ENCODE measurements at regions not wholly inside any gene's neighbourhood (a gene's known extent, or its start where the extent isn't known, plus 50 kb on each side); places are given as distances from the start of the nearest gene placed in this dataset.

DNA sequence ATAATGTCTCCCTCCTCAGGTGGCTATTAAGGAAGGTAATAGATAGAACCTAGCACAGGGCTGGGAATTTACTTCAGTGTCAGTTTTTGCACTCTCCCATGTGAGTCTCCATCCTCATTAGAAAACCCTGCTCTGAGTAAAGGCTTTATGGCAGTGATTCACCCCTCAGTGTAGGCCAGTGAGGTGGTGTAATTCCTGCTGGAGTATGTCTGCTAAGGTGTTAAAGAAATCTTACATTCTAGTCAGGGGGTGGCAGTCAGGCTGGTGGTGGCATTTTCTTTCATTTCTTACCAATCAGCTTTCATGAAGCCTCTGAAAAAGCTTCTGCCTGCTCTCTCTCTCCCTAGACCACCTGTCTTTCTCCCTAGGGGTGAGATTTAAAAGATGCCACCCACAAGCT is 138.8 kb upstream of the CCL2 start:
- Histone ChIP-seq H3K9ac (ENCODE audit: low read depth in 1 of 2, low read length in 2 of 2) (no peak overlapping the region), H3K9me3 (ENCODE audit: control insufficient read depth in 4 of 4, low read length in 3 of 4) (no peaks in the 10 kb centered on the region), H3K4me1 (ENCODE audit: control insufficient read depth in 4 of 4, insufficient read depth in 4 of 4, low read length in 3 of 4) (no peaks in the 10 kb centered on the region)

DNA sequence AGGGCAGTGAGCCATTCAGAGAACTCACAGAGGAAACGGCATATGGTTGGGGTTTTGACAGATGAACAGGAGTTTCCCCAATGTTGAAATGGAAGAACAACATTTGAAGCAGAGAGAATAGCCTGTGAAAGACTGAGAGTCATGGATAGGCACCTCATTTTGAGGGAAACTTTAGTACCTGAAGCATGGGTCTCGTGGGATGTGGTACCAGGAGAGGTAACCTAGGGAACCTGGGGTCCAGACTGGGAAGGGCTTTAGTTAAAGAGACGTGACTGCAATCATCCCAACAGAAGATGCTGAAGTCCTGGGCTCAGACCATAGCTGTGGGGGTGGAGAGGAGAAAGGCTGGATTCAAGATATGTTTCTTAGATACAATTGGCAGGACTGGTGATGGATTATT is 137.8 kb upstream of the CCL2 start:
- no peaks in the 10 kb centered on the region for H3K9me3 ChIP-seq (ENCODE audit: control insufficient read depth in 4 of 4, low read length in 3 of 4)
- no peak overlapping the region for H3K4me3 ChIP-seq (ENCODE audit: low read depth in 1 of 3, low read length in 3 of 3)
- H3K4me1 ChIP-seq (ENCODE audit: control insufficient read depth in 4 of 4, insufficient read depth in 4 of 4, low read length in 3 of 4), result no peaks in the 10 kb centered on the region
- TF ChIP-seq NR2F2 (IDR thresholded peaks at IDR 0.05) (no peak), RAD21 (IDR thresholded peaks at IDR 0.05) (no peak), HNF4A (conservative IDR thresholded peaks at IDR 0.05) (no peak), RXRA (IDR thresholded peaks at IDR 0.05) (no peak), EGR1 (IDR thresholded peaks at IDR 0.05; ENCODE audit: low read depth in 2 of 2) (no peak), YY1 (IDR thresholded peaks at IDR 0.05) (no peak)
- TF ChIP-seq, protein P1, sequence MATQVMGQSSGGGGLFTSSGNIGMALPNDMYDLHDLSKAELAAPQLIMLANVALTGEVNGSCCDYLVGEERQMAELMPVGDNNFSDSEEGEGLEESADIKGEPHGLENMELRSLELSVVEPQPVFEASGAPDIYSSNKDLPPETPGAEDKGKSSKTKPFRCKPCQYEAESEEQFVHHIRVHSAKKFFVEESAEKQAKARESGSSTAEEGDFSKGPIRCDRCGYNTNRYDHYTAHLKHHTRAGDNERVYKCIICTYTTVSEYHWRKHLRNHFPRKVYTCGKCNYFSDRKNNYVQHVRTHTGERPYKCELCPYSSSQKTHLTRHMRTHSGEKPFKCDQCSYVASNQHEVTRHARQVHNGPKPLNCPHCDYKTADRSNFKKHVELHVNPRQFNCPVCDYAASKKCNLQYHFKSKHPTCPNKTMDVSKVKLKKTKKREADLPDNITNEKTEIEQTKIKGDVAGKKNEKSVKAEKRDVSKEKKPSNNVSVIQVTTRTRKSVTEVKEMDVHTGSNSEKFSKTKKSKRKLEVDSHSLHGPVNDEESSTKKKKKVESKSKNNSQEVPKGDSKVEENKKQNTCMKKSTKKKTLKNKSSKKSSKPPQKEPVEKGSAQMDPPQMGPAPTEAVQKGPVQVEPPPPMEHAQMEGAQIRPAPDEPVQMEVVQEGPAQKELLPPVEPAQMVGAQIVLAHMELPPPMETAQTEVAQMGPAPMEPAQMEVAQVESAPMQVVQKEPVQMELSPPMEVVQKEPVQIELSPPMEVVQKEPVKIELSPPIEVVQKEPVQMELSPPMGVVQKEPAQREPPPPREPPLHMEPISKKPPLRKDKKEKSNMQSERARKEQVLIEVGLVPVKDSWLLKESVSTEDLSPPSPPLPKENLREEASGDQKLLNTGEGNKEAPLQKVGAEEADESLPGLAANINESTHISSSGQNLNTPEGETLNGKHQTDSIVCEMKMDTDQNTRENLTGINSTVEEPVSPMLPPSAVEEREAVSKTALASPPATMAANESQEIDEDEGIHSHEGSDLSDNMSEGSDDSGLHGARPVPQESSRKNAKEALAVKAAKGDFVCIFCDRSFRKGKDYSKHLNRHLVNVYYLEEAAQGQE (IDR thresholded peaks at IDR 0.05), result no peak
- TF ChIP-seq, protein P2, sequence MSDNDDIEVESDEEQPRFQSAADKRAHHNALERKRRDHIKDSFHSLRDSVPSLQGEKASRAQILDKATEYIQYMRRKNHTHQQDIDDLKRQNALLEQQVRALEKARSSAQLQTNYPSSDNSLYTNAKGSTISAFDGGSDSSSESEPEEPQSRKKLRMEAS (IDR thresholded peaks at IDR 0.05), result no peak
- no peak for DNase-seq (ENCODE audit: low spot score)
- no peak overlapping the region for H3K9ac ChIP-seq (ENCODE audit: low read depth in 1 of 2, low read length in 2 of 2)
- no peak overlapping the region for H3K27ac ChIP-seq (ENCODE audit: low read depth in 1 of 2, low read length in 2 of 2)
- no peaks in the 10 kb centered on the region for H3K36me3 ChIP-seq (ENCODE audit: control insufficient read depth in 4 of 4, insufficient read depth in 3 of 4, low read depth in 1 of 4, low read length in 3 of 4)
- H3K27me3 ChIP-seq (ENCODE audit: control insufficient read depth in 4 of 4, insufficient read depth in 4 of 4, low read length in 3 of 4), result no peaks in the 10 kb centered on the region
- WGBS, result 61% methylated on average over 3 of the region's 3 CpGs

More for the DNA sequence above, 138.8 kb upstream of the CCL2 start:
- TF ChIP-seq, protein P3, sequence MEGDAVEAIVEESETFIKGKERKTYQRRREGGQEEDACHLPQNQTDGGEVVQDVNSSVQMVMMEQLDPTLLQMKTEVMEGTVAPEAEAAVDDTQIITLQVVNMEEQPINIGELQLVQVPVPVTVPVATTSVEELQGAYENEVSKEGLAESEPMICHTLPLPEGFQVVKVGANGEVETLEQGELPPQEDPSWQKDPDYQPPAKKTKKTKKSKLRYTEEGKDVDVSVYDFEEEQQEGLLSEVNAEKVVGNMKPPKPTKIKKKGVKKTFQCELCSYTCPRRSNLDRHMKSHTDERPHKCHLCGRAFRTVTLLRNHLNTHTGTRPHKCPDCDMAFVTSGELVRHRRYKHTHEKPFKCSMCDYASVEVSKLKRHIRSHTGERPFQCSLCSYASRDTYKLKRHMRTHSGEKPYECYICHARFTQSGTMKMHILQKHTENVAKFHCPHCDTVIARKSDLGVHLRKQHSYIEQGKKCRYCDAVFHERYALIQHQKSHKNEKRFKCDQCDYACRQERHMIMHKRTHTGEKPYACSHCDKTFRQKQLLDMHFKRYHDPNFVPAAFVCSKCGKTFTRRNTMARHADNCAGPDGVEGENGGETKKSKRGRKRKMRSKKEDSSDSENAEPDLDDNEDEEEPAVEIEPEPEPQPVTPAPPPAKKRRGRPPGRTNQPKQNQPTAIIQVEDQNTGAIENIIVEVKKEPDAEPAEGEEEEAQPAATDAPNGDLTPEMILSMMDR (IDR thresholded peaks at IDR 0.05; ENCODE audit: low read depth, low read length, missing input control), result no peak
- TF ChIP-seq HNF4A (conservative IDR thresholded peaks at IDR 0.05) (no peak), EGR1 (IDR thresholded peaks at IDR 0.05; ENCODE audit: low read depth in 2 of 2) (no peak), SP1 (IDR thresholded peaks at IDR 0.05) (no peak), NR2F2 (IDR thresholded peaks at IDR 0.05) (no peak), HNF4G (IDR thresholded peaks at IDR 0.05) (no peak), GABPA (IDR thresholded peaks at IDR 0.05 in 1 of 2, conservative IDR thresholded peaks at IDR 0.05 in 1 of 2) (no peak), RXRA (IDR thresholded peaks at IDR 0.05) (no peak), FOXA1 (IDR thresholded peaks at IDR 0.05) (no peak), FOXA2 (IDR thresholded peaks at IDR 0.05) (no peak), YY1 (IDR thresholded peaks at IDR 0.05) (no peak), RAD21 (IDR thresholded peaks at IDR 0.05) (no peak), TAF1 (conservative IDR thresholded peaks at IDR 0.05) (no peak), JUND (IDR thresholded peaks at IDR 0.05) (no peak)
- TF ChIP-seq, protein P4, sequence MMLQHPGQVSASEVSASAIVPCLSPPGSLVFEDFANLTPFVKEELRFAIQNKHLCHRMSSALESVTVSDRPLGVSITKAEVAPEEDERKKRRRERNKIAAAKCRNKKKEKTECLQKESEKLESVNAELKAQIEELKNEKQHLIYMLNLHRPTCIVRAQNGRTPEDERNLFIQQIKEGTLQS (IDR thresholded peaks at IDR 0.05), result no peak
- TF ChIP-seq, protein P1 (IDR thresholded peaks at IDR 0.05), result no peak
- TF ChIP-seq, protein P5, sequence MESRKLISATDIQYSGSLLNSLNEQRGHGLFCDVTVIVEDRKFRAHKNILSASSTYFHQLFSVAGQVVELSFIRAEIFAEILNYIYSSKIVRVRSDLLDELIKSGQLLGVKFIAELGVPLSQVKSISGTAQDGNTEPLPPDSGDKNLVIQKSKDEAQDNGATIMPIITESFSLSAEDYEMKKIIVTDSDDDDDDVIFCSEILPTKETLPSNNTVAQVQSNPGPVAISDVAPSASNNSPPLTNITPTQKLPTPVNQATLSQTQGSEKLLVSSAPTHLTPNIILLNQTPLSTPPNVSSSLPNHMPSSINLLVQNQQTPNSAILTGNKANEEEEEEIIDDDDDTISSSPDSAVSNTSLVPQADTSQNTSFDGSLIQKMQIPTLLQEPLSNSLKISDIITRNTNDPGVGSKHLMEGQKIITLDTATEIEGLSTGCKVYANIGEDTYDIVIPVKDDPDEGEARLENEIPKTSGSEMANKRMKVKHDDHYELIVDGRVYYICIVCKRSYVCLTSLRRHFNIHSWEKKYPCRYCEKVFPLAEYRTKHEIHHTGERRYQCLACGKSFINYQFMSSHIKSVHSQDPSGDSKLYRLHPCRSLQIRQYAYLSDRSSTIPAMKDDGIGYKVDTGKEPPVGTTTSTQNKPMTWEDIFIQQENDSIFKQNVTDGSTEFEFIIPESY (IDR thresholded peaks at IDR 0.05), result no peak
- TF ChIP-seq, protein P2 (IDR thresholded peaks at IDR 0.05), result no peak
- Histone ChIP-seq H3K4me3 (ENCODE audit: low read depth in 1 of 3, low read length in 3 of 3) (no peak overlapping the region), H3K36me3 (ENCODE audit: control insufficient read depth in 4 of 4, insufficient read depth in 3 of 4, low read depth in 1 of 4, low read length in 3 of 4) (no peaks in the 10 kb centered on the region), H3K27ac (ENCODE audit: low read depth in 1 of 2, low read length in 2 of 2) (no peak overlapping the region), H3K27me3 (ENCODE audit: control insufficient read depth in 4 of 4, insufficient read depth in 4 of 4, low read length in 3 of 4) (no peaks in the 10 kb centered on the region)
- DNase-seq (ENCODE audit: low spot score), result no peak

Measured in liver (tissue), 8 donors.